Effector memory CD8-positive, alpha-beta T cell (primary cell): ENCODE measurements at regions not wholly inside any gene's neighbourhood (a gene's known extent, or its start where the extent isn't known, plus 50 kb on each side); places are given as distances from the start of the nearest gene placed in this dataset.
"Not testable (repeated sequence)": the region's sequence is repeated elsewhere in the genome, so short reads cannot be mapped to it uniquely, and the experiment has no call there.

Source experiments
- ATAC-seq: fragments of 150-1000 bp; cut with Tn5 transposase; replicated peaks from 2 replicates; pipeline ENCODE4 v1.10.0; 2021; ENCODE audit warnings: mild to moderate bottlenecking, moderate library complexity
- DNase-seq, 3 experiments: peaks; one replicate each; pipeline ENCODE4 v3.0.0; 2021
- H3K27ac Mint-ChIP-seq, 2 donors: one replicate each; pipeline ENCODE4 v1.8.0; 2022; ENCODE audit warnings: mild to moderate bottlenecking in 2 of 2, mixed read lengths in 2 of 2, moderate library complexity in 2 of 2
- H3K27me3 Mint-ChIP-seq, 2 donors: one replicate each; pipeline ENCODE4 v1.8.0; 2022; ENCODE audit warnings: mixed read lengths in 2 of 2
- H3K36me3 Mint-ChIP-seq: one replicate; pipeline ENCODE4 v1.8.0; 2022; ENCODE audit warnings: mild to moderate bottlenecking, moderate library complexity, mixed read lengths; ENCODE audit not compliant: insufficient read depth
- H3K4me1 Mint-ChIP-seq, 2 donors: one replicate each; pipeline ENCODE4 v1.8.0; 2022; ENCODE audit warnings: low read depth in 2 of 2, mixed read lengths in 2 of 2
- H3K4me3 Mint-ChIP-seq, 2 donors: one replicate each; pipeline ENCODE4 v1.8.0; 2022; ENCODE audit warnings: mild to moderate bottlenecking in 2 of 2, mixed read lengths in 2 of 2, moderate library complexity in 2 of 2
- H3K9me3 Mint-ChIP-seq, 2 donors: one replicate each; pipeline ENCODE4 v1.8.0; 2022; ENCODE audit warnings: mixed read lengths in 2 of 2

DNA sequence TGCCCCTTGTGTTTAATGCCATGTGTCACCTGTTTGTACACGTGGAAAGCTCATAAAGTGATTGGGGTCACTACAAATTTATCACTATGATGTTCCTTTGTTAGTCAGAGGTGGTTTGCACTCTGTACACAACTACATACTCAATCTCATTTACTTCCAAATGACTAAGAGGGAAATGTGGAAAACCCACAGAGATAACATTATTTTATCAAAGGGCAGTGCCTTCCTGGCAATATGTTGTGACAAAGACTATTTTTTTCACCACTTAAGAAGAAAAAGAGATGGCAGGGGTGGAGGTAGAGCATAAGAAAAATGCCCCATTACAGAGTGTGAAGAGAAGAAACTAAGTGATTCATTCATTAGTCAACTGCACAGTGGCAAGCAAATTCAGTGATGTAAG lies 1064.1 kb upstream of the FLRT2 start:
- no peaks in the 10 kb centered on the region for H3K4me1 Mint-ChIP-seq
- DNase-seq (no peak), ATAC-seq (no peak)
- no peak overlapping the region for H3K4me3 Mint-ChIP-seq
- peaks cover 2 to 6% of the 10 kb centered on the region in 2 donors for H3K9me3 Mint-ChIP-seq
- no peaks in the 10 kb centered on the region for H3K27me3 Mint-ChIP-seq
- no peak overlapping the region for H3K27ac Mint-ChIP-seq
- no peaks in the 10 kb centered on the region for H3K36me3 Mint-ChIP-seq

DNA sequence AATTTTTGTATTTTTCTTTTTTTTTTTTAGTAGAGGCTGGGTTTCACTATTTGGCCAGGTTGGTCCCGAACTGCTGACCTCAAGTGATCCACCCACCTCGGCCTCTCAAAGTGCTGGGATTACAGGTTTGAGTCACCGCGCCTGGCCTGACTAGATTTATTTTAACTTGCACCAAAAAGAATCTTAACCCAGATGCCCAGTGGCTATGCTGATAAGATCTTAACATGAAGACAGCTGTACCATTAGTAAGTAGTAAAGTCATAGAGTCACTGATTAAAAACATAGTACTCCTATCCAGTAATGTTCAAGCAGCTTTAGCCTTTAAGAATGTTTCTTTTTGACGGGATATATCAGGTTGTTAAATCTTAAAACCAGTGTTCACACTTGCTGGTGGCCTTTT lies 1061.8 kb upstream of the FLRT2 start:
- DNase-seq: no peak

DNA sequence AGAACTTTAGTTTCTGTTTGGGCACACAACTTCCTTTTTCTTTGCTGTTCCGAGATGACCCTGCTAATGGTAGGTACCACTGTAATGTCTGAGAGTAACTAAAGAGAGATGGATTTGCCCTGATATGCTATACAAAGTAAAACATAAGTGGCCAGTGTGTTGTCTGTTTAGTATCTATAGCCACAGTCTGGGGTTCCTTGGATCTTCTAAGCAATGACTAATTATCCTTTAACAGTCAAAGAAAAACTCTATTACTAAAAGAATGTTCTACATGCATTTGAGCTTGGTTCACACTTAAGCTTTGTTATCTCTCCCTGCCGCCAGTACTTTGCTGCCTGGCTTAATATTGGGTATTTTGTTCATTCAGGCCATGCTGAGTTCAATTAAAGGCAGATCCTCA lies 1051.9 kb upstream of the FLRT2 start:
- Mint-ChIP-seq H3K27me3 (no peaks in the 10 kb centered on the region), H3K4me3 (no peak overlapping the region), H3K9me3 (peaks cover 11 to 16% of the 10 kb centered on the region in 2 donors), H3K27ac (no peak overlapping the region), H3K36me3 (peaks cover 2% of the 10 kb centered on the region), H3K4me1 (no peaks in the 10 kb centered on the region)
- ATAC-seq: no peak
- DNase-seq: no peak

More for the DNA sequence above, 1061.8 kb upstream of the FLRT2 start:
- Mint-ChIP-seq H3K4me1 (no peaks in the 10 kb centered on the region), H3K9me3 (peaks cover 2 to 6% of the 10 kb centered on the region in 2 donors), H3K36me3 (no peaks in the 10 kb centered on the region), H3K4me3 (no peak overlapping the region), H3K27me3 (no peaks in the 10 kb centered on the region), H3K27ac (no peak overlapping the region)
- ATAC-seq: no peak

DNA sequence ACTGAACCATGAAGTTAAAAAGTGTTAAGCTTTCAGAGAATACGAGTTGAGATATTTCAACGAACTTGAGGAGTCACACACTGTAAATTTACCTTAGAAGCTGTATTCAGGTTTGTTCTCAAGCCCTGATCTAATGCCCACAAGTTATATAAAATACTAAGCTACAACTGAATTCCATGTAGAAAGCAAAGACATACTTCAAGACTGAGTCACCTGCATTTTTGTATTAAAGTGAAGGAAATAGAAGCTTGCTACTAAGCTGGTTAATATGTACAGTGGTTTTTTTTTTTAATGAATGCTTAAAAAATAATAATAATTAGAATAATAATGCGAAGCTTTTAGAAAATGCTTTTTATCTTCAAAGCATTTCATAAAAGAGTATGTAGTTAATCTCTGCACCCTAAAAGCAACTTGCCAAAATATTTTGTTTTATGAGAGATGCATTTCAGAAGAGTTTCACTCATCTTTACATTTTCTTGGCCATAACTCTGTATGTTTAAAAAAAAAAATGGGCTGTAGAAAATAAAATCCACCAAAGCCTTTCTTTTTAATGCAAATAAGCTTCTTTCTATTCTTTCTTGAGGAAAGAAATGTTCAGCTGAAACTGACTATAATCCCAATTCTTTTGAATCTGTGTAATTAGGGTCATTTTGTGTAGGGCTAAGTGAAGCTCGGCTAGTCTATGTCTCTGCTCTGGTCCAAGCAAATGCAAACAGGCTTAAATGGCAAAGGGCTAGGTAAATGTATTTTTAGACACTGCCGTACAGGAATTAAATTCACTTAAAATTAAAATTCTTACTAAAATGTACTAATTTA lies 1047.5 kb upstream of the FLRT2 start:
- DNase-seq: no peak
- peaks cover 2% of the 10 kb centered on the region for H3K36me3 Mint-ChIP-seq
- H3K4me3 Mint-ChIP-seq: no peak overlapping the region
- ATAC-seq: no peak
- H3K27ac Mint-ChIP-seq: no peak overlapping the region
- no peaks in the 10 kb centered on the region for H3K4me1 Mint-ChIP-seq
- no peaks in the 10 kb centered on the region for H3K27me3 Mint-ChIP-seq
- peaks cover 5 to 13% of the 10 kb centered on the region in 2 donors for H3K9me3 Mint-ChIP-seq

DNA sequence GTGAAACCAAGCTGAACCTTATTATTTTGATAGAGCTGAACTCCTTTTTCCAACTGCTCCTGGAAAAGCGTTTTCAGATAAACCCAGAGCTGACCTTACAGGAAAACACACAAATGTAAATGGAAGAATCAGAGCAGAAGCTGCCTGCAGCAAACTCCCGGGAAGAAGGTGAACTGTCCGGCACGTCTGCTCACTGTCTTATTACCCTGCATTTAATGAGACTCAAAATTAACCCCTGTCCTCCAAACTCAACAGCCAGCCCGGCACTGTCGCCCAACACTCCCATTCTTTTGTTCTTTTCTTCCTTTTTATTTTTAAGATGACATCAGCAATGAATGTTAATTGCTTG lies 1046.9 kb upstream of the FLRT2 start:
- peaks cover 2% of the 10 kb centered on the region for H3K36me3 Mint-ChIP-seq
- DNase-seq: no peak
- H3K27ac Mint-ChIP-seq: no peak overlapping the region
- H3K9me3 Mint-ChIP-seq: peaks cover 11 to 19% of the 10 kb centered on the region in 2 donors
- no peak for ATAC-seq
- no peaks in the 10 kb centered on the region for H3K4me1 Mint-ChIP-seq
- H3K4me3 Mint-ChIP-seq: no peak overlapping the region
- no peaks in the 10 kb centered on the region for H3K27me3 Mint-ChIP-seq

DNA sequence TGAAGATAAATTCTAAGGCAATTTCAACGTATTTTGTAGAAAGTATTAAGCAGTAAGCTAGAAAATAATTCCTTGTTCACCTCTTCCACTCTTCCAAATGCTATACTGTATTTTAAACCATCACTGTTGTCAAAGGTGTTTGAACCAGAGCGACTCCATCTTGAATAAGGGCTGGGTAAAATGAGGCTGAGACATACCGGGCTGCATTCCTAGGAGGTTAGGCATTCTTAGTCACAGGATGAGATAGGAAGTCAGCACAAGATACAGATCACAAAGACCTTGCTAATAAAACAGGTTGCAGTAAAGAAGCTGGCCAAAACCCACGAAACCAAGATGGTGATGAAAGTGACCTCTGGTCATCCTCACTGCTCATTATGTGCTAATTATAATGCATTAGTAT lies 1045.7 kb upstream of the FLRT2 start:
- H3K27me3 Mint-ChIP-seq, H3K36me3 Mint-ChIP-seq, H3K4me3 Mint-ChIP-seq, ATAC-seq, H3K27ac Mint-ChIP-seq, H3K4me1 Mint-ChIP-seq, DNase-seq: not testable (repeated sequence)
- peaks cover 11 to 21% of the 10 kb centered on the region in 2 donors for H3K9me3 Mint-ChIP-seq

DNA sequence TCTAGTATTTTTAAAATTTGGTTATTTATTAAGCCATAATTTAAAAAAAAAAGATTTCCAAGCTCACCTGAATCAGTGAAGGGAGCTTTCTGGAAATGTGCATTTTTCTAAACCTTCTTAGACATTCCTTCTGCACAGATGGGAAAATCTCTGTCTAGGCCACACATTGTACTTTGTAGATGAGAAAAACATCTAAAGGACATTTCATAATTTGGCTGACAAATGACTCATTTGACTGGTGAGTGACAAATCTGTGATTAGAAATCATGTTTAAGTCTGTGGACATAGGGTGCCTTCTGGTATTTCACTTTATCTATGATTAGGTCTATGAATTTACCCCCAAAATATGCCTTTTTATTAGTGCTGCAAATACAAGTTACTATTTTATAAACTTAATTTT lies 1044.9 kb upstream of the FLRT2 start:
- Mint-ChIP-seq H3K27ac (no peak overlapping the region), H3K9me3 (peaks cover 10 to 21% of the 10 kb centered on the region in 2 donors), H3K27me3 (no peaks in the 10 kb centered on the region), H3K4me3 (no peak overlapping the region), H3K36me3 (no peaks in the 10 kb centered on the region), H3K4me1 (no peaks in the 10 kb centered on the region)
- no peak for DNase-seq
- no peak for ATAC-seq

DNA sequence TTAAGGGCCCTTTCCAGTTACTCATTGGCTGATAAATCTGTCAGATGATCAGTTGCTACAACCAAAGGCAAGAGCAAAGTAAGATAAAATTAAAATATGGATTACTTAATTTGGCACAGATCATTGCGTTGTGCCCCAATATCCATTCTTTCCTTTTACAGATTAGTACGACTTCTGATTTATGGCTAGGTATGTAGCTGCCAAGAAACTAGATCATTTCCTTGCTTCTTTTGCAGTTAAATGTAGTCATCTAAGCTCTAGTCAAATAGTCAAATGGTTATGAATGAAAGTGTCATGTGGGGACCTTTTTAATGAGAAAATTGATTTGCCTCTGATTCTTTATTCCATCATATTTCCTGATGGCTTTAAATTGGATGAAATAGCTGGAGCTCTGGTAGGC lies 1039.9 kb upstream of the FLRT2 start:
- no peak for DNase-seq
- Mint-ChIP-seq H3K9me3 (peaks cover 13 to 17% of the 10 kb centered on the region in 2 donors), H3K4me3 (no peak overlapping the region), H3K27me3 (no peaks in the 10 kb centered on the region), H3K27ac (no peak overlapping the region), H3K4me1 (no peaks in the 10 kb centered on the region), H3K36me3 (no peaks in the 10 kb centered on the region)
- no peak for ATAC-seq

DNA sequence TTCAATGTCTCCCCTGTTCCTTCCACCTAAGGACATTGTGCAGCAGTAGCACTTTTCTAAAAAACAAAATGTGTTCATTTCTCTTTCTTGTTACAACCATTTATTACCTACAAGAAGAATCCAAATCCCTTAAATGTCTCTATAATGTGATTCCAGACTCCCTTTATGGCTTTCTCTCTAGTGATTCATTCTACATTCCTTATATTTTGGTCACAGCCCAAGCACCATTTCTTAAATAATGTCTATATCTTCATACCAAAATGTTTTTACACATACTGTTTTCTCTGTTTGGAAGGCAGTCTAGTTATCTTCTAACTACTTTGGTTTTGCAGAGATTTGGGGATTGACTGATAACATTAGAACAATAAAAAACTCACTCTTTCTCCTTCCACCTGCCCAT lies 1037.3 kb upstream of the FLRT2 start:
- H3K4me3 Mint-ChIP-seq: no peak overlapping the region
- H3K4me1 Mint-ChIP-seq: no peaks in the 10 kb centered on the region
- no peaks in the 10 kb centered on the region for H3K27me3 Mint-ChIP-seq
- DNase-seq (no peak), ATAC-seq (no peak)
- peaks cover 11 to 16% of the 10 kb centered on the region in 2 donors for H3K9me3 Mint-ChIP-seq
- no peak overlapping the region for H3K27ac Mint-ChIP-seq
- H3K36me3 Mint-ChIP-seq: no peaks in the 10 kb centered on the region

DNA sequence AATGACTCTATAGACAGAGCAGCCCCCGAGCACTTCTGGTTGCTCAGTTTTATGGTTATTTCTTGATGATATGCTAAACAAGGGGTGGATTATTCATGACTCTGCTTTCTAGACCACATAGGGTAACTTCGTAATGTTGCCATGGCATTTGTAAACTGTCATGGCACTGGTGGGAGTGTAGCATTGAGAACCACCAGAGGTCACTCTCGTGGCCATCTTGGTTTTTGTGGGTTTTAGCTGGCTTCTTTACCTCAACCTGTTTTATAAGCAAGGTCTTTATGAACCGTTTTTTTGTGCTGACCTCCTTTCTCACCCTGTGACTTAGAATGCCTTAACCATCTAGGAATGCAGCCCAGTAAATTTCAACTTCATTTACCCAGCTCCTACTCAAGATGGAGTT lies 1036.2 kb upstream of the FLRT2 start:
- H3K27ac Mint-ChIP-seq: no peak overlapping the region
- no peak for DNase-seq
- ATAC-seq: no peak
- H3K4me3 Mint-ChIP-seq: no peak overlapping the region
- no peaks in the 10 kb centered on the region for H3K27me3 Mint-ChIP-seq
- no peaks in the 10 kb centered on the region for H3K4me1 Mint-ChIP-seq
- peaks cover 5 to 12% of the 10 kb centered on the region in 2 donors for H3K9me3 Mint-ChIP-seq
- H3K36me3 Mint-ChIP-seq: no peaks in the 10 kb centered on the region

DNA sequence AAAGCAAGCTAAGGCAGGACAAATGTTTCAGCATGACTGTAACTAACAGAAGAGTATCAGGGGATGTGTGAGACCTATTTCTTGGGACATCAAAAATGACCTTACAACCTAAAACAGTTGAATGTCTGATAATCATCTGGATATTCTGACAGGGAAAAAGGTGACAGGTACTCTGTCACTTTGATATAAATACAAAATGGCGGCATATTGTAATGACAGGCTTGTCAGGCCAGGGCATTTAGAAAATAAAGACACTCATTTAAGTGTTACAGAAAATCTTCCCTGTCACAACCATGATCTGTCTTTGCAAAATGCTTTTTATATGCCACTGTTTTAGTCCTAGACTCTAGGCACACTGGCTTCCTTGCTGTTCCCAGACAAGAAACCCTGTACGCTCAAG lies 1033.3 kb upstream of the FLRT2 start:
- H3K36me3 Mint-ChIP-seq: no peaks in the 10 kb centered on the region
- DNase-seq: no peak
- H3K27me3 Mint-ChIP-seq: no peaks in the 10 kb centered on the region

DNA sequence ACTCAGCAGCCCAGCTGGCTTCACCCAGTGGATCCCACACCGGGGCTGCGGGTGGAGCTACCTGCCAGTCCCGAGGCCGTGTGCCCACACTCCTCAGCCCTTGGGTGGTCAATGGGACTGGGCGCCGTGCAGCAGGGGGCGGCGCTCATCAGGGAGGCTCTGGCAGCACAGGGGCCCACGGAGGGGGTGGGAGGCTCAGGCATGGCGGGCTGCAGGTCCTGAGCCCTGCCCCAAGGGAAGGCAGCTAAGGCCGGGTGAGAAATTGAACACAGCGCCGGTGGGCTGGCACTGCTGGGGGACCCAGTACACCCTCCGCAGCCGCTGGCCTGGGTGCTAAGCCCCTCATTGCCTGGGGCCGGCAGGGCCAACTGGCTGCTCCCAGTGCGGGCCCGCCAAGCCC lies 1017.1 kb upstream of the FLRT2 start:
- peaks cover 11 to 34% of the 10 kb centered on the region in 2 donors for H3K9me3 Mint-ChIP-seq
- not testable (repeated sequence) for DNase-seq, H3K27me3 Mint-ChIP-seq, H3K36me3 Mint-ChIP-seq, ATAC-seq, H3K4me3 Mint-ChIP-seq, H3K27ac Mint-ChIP-seq, H3K4me1 Mint-ChIP-seq

More for the DNA sequence above, 1033.3 kb upstream of the FLRT2 start:
- Mint-ChIP-seq H3K27ac (no peak overlapping the region), H3K4me1 (no peaks in the 10 kb centered on the region), H3K4me3 (no peak overlapping the region), H3K9me3 (peaks cover 5 to 11% of the 10 kb centered on the region in 2 donors)
- no peak for ATAC-seq

DNA sequence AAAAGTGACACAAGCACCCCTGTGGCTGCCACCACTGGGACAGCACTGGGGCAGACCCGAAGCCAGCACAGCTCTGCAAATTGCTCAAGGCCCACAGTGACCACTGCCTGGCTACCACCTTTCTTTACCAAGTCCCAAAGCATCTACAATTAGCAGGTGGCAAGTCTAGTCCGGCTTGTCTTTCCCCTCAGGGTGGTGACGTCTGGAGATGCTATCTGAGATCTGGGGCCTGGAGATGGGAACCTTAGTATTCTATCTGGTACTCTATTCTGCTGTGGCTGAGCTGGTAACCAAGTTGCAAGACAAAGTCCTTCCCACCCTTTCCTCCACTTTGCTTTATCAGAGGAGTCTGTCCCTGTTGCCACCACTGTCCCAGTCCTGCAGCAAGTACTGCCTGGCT lies 1010.1 kb upstream of the FLRT2 start:
- DNase-seq: no peak
- peaks cover 3 to 36% of the 10 kb centered on the region in 2 donors for H3K9me3 Mint-ChIP-seq
- no peak overlapping the region for H3K4me3 Mint-ChIP-seq
- H3K27ac Mint-ChIP-seq: no peak overlapping the region
- H3K36me3 Mint-ChIP-seq: no peaks in the 10 kb centered on the region
- H3K4me1 Mint-ChIP-seq: no peaks in the 10 kb centered on the region
- no peaks in the 10 kb centered on the region for H3K27me3 Mint-ChIP-seq
- ATAC-seq: no peak

DNA sequence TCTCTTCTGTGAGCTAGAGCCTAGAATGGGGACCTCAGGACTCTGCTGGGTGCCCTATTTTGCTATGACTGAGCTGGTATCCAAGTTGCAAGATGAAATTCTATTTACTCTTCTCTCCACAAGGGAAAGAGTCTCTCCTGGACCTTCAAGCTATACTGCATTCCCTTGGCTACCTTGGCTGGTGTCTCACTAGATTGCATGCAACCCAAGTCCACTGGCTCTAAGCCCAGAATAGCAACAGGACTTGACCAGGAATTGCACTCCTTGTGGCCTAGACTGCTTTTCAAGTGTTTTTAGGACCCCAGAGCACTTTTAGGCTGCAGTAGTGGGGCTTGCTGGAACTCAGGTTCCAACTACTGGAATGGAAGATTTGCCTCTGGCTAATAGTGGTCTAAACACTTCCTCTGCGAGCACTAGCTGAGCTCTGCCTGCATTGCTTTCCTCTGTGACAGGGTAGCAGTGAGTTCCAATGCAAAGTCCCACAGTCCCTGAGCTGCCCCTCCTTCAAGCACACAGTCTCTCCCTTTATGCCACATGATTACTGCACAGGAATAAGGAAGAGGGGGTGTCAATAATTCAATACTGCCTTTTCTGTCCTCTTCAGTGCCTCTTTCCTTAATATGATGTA lies 1009.1 kb upstream of the FLRT2 start:
- no peaks in the 10 kb centered on the region for H3K27me3 Mint-ChIP-seq
- no peak for DNase-seq
- no peak overlapping the region for H3K4me3 Mint-ChIP-seq
- no peaks in the 10 kb centered on the region for H3K4me1 Mint-ChIP-seq
- H3K27ac Mint-ChIP-seq: no peak overlapping the region
- peaks cover 7 to 39% of the 10 kb centered on the region in 2 donors for H3K9me3 Mint-ChIP-seq
- no peak for ATAC-seq
- H3K36me3 Mint-ChIP-seq: no peaks in the 10 kb centered on the region
